Mesenchymal stem cell (in vitro differentiated cells and primary cell): ENCODE measurements at regions not wholly inside any gene's neighbourhood (a gene's known extent, or its start where the extent isn't known, plus 50 kb on each side); places are given as distances from the start of the nearest gene placed in this dataset.
A peak's percentile ranks its signal among the peaks of the same experiment; 100 is the strongest.

Experiments
- DNase-seq: peaks from one replicate; pipeline ENCODE4 v3.0.0-alpha.2; 2013
- H2AFZ ChIP-seq: one replicate; pipeline ENCODE4 v1.6.1; 2013; ENCODE audit warnings: low read depth, mild to moderate bottlenecking, control low read depth, inconsistent platforms, low read length, moderate library complexity
- H2AK5ac ChIP-seq: 2 replicates; pipeline ENCODE4 v1.6.1; 2013; ENCODE audit warnings: low read length, moderate library complexity, mild to moderate bottlenecking, inconsistent platforms; ENCODE audit not compliant: severe bottlenecking
- H2BK120ac ChIP-seq: one replicate; pipeline ENCODE4 v1.6.1; 2013; ENCODE audit warnings: low read depth, mild to moderate bottlenecking, inconsistent platforms, low read length, moderate library complexity
- H2BK12ac ChIP-seq, 2 experiments: one replicate each; pipeline ENCODE4 v1.6.1; 2013; ENCODE audit warnings: inconsistent platforms in 2 of 2, low read length in 2 of 2, mild to moderate bottlenecking in 2 of 2, moderate library complexity in 2 of 2, control low read depth in 1 of 2
- H2BK15ac ChIP-seq: one replicate; pipeline ENCODE4 v1.6.1; 2013; ENCODE audit warnings: mild to moderate bottlenecking, low read depth, inconsistent platforms; ENCODE audit not compliant: poor library complexity, severe bottlenecking
- H2BK5ac ChIP-seq: 2 replicates; pipeline ENCODE4 v1.6.1; 2013; ENCODE audit warnings: low read depth, mild to moderate bottlenecking, low read length, control low read depth, inconsistent platforms; ENCODE audit not compliant: poor library complexity, severe bottlenecking
- H3K14ac ChIP-seq, 2 experiments: one replicate each; pipeline ENCODE4 v1.6.1; 2013; ENCODE audit warnings: inconsistent platforms in 2 of 2, low read length in 2 of 2, control low read depth in 1 of 2, mild to moderate bottlenecking in 1 of 2, moderate library complexity in 1 of 2
- H3K18ac ChIP-seq, 2 experiments: one replicate each; pipeline ENCODE4 v1.6.1; 2013; ENCODE audit warnings: inconsistent platforms in 2 of 2, low read length in 2 of 2, control low read depth in 1 of 2, low read depth in 1 of 2, mild to moderate bottlenecking in 1 of 2
- H3K23ac ChIP-seq, 2 experiments: one replicate each; pipeline ENCODE4 v1.6.1; 2013; ENCODE audit warnings: inconsistent platforms in 2 of 2, low read length in 2 of 2, mild to moderate bottlenecking in 2 of 2, moderate library complexity in 2 of 2, control low read depth in 1 of 2
- H3K27ac ChIP-seq: 2 replicates; pipeline ENCODE4 v1.5.1; 2013; ENCODE audit warnings: mild to moderate bottlenecking, moderate library complexity, low read length, control low read depth, inconsistent platforms; ENCODE audit not compliant: poor library complexity, severe bottlenecking
- H3K27me3 ChIP-seq, 2 experiments: 2 replicates each; pipeline versions ENCODE4 v1.6.1 to v1.7.0; 2013; ENCODE audit warnings: low read length in 2 of 2, mild to moderate bottlenecking in 2 of 2, moderate library complexity in 2 of 2, control low read depth in 1 of 2, inconsistent platforms in 1 of 2; ENCODE audit not compliant: control insufficient read depth in 1 of 2, insufficient read depth in 1 of 2
- H3K36me3 ChIP-seq, 2 experiments: 2 replicates each; pipeline versions ENCODE4 v1.6.1 to v1.7.0; 2013; ENCODE audit warnings: low read length in 2 of 2, control low read depth in 1 of 2, inconsistent platforms in 1 of 2, low read depth in 1 of 2, mild to moderate bottlenecking in 1 of 2; ENCODE audit not compliant: insufficient read depth in 2 of 2, control insufficient read depth in 1 of 2
- H3K4ac ChIP-seq, 2 experiments: one replicate each; pipeline ENCODE4 v1.6.1; 2013; ENCODE audit warnings: inconsistent platforms in 2 of 2, low read length in 2 of 2, mild to moderate bottlenecking in 2 of 2, moderate library complexity in 2 of 2, control low read depth in 1 of 2, low read depth in 1 of 2
- H3K4me1 ChIP-seq: 2 replicates; pipeline ENCODE4 v1.6.1; 2013; ENCODE audit warnings: low read depth, low read length, control low read depth; ENCODE audit not compliant: control insufficient read depth, insufficient read depth
- H3K4me2 ChIP-seq: 2 replicates; pipeline ENCODE4 v1.6.1; 2013; ENCODE audit warnings: low read length, mild to moderate bottlenecking, inconsistent platforms; ENCODE audit not compliant: poor library complexity, severe bottlenecking
- H3K4me3 ChIP-seq, 2 experiments: 2 replicates each; pipeline versions ENCODE4 v1.5.1 to v1.7.0; 2013; ENCODE audit warnings: low read length in 2 of 2, mild to moderate bottlenecking in 2 of 2, control low read depth in 1 of 2, low read depth in 1 of 2; ENCODE audit not compliant: insufficient read depth in 1 of 2
- H3K79me1 ChIP-seq: replicated peaks from 2 replicates; pipeline ENCODE4 v1.6.1; 2013; ENCODE audit warnings: mild to moderate bottlenecking, control low read depth, low read length, inconsistent platforms; ENCODE audit not compliant: poor library complexity, severe bottlenecking
- H3K9ac ChIP-seq: 2 replicates; pipeline ENCODE4 v1.7.0; 2013; ENCODE audit warnings: mild to moderate bottlenecking, low read length, moderate library complexity
- H3K9me3 ChIP-seq: 2 replicates; pipeline ENCODE4 v1.7.0; 2013; ENCODE audit warnings: mild to moderate bottlenecking, low read length; ENCODE audit not compliant: control insufficient read depth
- H4K8ac ChIP-seq: one replicate; pipeline ENCODE4 v1.6.1; 2013; ENCODE audit warnings: inconsistent platforms, mild to moderate bottlenecking, low read length, moderate library complexity
- H4K91ac ChIP-seq: one replicate; pipeline ENCODE4 v1.6.1; 2013; ENCODE audit warnings: mild to moderate bottlenecking, low read length, inconsistent platforms
- WGBS: methylation state at CpG from one replicate; pipeline ENCODE4 v1.1.7; 2013; ENCODE audit warnings: mixed read lengths; 5-methylcytosine and 5-hydroxymethylcytosine counted together

- Histone ChIP-seq H3K36me3 (no peaks in the 10 kb centered on the region), H3K4me1 (no peaks in the 10 kb centered on the region), H3K23ac (no peak overlapping the region), H3K9me3 (no peaks in the 10 kb centered on the region), H3K4me2 (no peak overlapping the region), H3K14ac (no peak overlapping the region), H3K4me3 (no peak overlapping the region), H3K18ac (no peak overlapping the region), H4K8ac (no peak overlapping the region), H2AFZ (no peak overlapping the region), H2BK12ac (no peak overlapping the region), H3K9ac (no peak overlapping the region), H3K27ac (no peak overlapping the region), H2BK5ac (no peak overlapping the region), H2BK15ac (no peak overlapping the region), H3K79me1 (no peaks in the 10 kb centered on the region), H2AK5ac (no peak overlapping the region), H4K91ac (no peak overlapping the region), H2BK120ac (no peak overlapping the region), H3K4ac (no peak overlapping the region), H3K27me3 (no peaks in the 10 kb centered on the region)
- DNase-seq: no peak
- WGBS: 95% methylated on average over 5 of the region's 6 CpGs
Measured at GRCh38 chr4:160350944-160351343, 1248.1 kb downstream of the RAPGEF2 start.

GRCh38 chr4:160352637-160353036 is 1249.8 kb downstream of the RAPGEF2 start:
- WGBS: no CpG with 5 or more reads among the region's 2 CpGs
- Histone ChIP-seq H3K9ac (no peak overlapping the region), H3K36me3 (no peaks in the 10 kb centered on the region), H3K79me1 (no peaks in the 10 kb centered on the region), H2BK15ac (no peak overlapping the region), H3K27me3 (no peaks in the 10 kb centered on the region), H3K4ac (no peak overlapping the region), H3K9me3 (no peaks in the 10 kb centered on the region), H3K4me3 (no peak overlapping the region), H4K91ac (no peak overlapping the region), H3K4me1 (no peaks in the 10 kb centered on the region), H3K14ac (no peak overlapping the region), H3K18ac (no peak overlapping the region), H3K23ac (no peak overlapping the region), H2BK12ac (no peak overlapping the region), H4K8ac (no peak overlapping the region), H3K4me2 (no peak overlapping the region), H2BK120ac (no peak overlapping the region), H2AFZ (no peak overlapping the region), H2BK5ac (no peak overlapping the region), H3K27ac (no peak overlapping the region), H2AK5ac (no peak overlapping the region)
- DNase-seq: no peak

- Histone ChIP-seq H2AFZ (no peak overlapping the region), H2AK5ac (no peak overlapping the region), H3K4ac (no peak overlapping the region), H2BK15ac (no peak overlapping the region), H3K4me3 (no peak overlapping the region), H3K14ac (no peak overlapping the region), H3K27me3 (no peaks in the 10 kb centered on the region), H3K79me1 (no peaks in the 10 kb centered on the region), H2BK120ac (no peak overlapping the region), H3K4me2 (no peak overlapping the region), H3K23ac (no peak overlapping the region), H3K18ac (no peak overlapping the region), H3K9me3 (no peaks in the 10 kb centered on the region), H3K4me1 (no peaks in the 10 kb centered on the region), H2BK5ac (no peak overlapping the region), H3K36me3 (no peaks in the 10 kb centered on the region), H4K91ac (no peak overlapping the region), H3K27ac (no peak overlapping the region), H4K8ac (no peak overlapping the region), H3K9ac (no peak overlapping the region), H2BK12ac (no peak overlapping the region)
- 79% methylated on average over 5 of the region's 5 CpGs for WGBS
- no peak for DNase-seq
Measured at GRCh38 chr4:160353548-160353947, 1250.7 kb downstream of the RAPGEF2 start.

GRCh38 chr4:160362478-160362877 is 1259.6 kb downstream of the RAPGEF2 start:
- no peak for DNase-seq
- 31% methylated on average over 3 of the region's 3 CpGs for WGBS

More at GRCh38 chr4:160362478-160362877, 1259.6 kb downstream of the RAPGEF2 start:
- peak overlapping the region; percentile 15 for H4K8ac ChIP-seq
- H4K91ac ChIP-seq: no peak overlapping the region
- H2BK15ac ChIP-seq: no peak overlapping the region
- H2AFZ ChIP-seq: no peak overlapping the region
- no peak overlapping the region for H2AK5ac ChIP-seq
- no peaks in the 10 kb centered on the region for H3K79me1 ChIP-seq
- no peaks in the 10 kb centered on the region for H3K4me1 ChIP-seq
- no peak overlapping the region for H2BK12ac ChIP-seq
- no peak overlapping the region for H3K14ac ChIP-seq
- no peaks in the 10 kb centered on the region for H3K27me3 ChIP-seq
- H3K9ac ChIP-seq: no peak overlapping the region
- no peak overlapping the region for H3K4me3 ChIP-seq
- H3K23ac ChIP-seq: no peak overlapping the region
- H2BK120ac ChIP-seq: no peak overlapping the region
- no peak overlapping the region for H2BK5ac ChIP-seq
- no peak overlapping the region for H3K27ac ChIP-seq
- H3K9me3 ChIP-seq: peaks cover 4% of the 10 kb centered on the region
- H3K4ac ChIP-seq: no peak overlapping the region
- H3K36me3 ChIP-seq: no peaks in the 10 kb centered on the region
- H3K4me2 ChIP-seq: no peak overlapping the region
- no peak overlapping the region for H3K18ac ChIP-seq
